ENCODE measurements at regions not wholly inside any gene's neighbourhood (a gene's known extent, or its start where the extent isn't known, plus 50 kb on each side); places are given as distances from the start of the nearest gene placed in this dataset.

- Histone ChIP-seq H3K36me3 (ENCODE audit: control insufficient read depth in 1 of 2, insufficient read depth in 2 of 2, low read length in 1 of 2) (no peaks in the 10 kb centered on the region), H3K27ac (ENCODE audit: low read depth in 1 of 2, low read length in 2 of 2) (no peak overlapping the region), H3K9me3 (ENCODE audit: control insufficient read depth, low read length) (no peaks in the 10 kb centered on the region), H3K4me3 (ENCODE audit: low read length in 2 of 2) (no peak overlapping the region), H3K4me1 (ENCODE audit: control insufficient read depth in 1 of 2, insufficient read depth in 2 of 2, low read length in 2 of 2) (peaks cover 0 to 5% of the 10 kb centered on the region in 2 donors), H3K27me3 (ENCODE audit: control insufficient read depth in 1 of 2, insufficient read depth in 2 of 2, low read length in 1 of 2) (no peaks in the 10 kb centered on the region)
- ATAC-seq (ENCODE audit: low FRiP score) (no peak), DNase-seq (no peak)
- intact Hi-C loops (cut with DNase I), result no loop called here
- 83 to 90% methylated on average over 1 of the region's 1 CpG for WGBS, 2 donors
Measured at GRCh38 chr12:65636436-65636835, 187.8 kb upstream of the HMGA2 start.

DNA sequence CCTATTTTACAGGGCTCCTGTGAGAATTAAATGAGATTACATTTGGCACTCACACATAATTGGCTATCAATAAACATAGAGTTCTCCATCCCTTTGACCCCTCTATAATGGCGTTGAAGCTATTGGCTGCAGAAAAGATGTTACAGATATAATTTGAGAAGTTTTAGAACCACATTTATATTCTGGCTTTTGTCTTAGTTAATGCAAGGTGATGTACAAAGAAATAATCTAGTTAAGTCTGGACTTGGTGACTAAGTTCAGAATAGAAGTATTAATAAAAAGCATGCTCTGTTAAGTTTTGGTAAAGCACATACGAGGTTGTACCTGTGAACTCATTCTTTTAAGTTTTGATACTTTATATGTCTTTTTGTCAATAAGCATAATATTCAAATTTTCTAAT is 187.1 kb upstream of the HMGA2 start:
- intact Hi-C loops (cut with DNase I), result no loop called here
- H3K4me1 ChIP-seq (ENCODE audit: control insufficient read depth in 1 of 2, insufficient read depth in 2 of 2, low read length in 2 of 2), result peaks cover 0 to 5% of the 10 kb centered on the region in 2 donors
- no peaks in the 10 kb centered on the region for H3K27me3 ChIP-seq (ENCODE audit: control insufficient read depth in 1 of 2, insufficient read depth in 2 of 2, low read length in 1 of 2)
- DNase-seq (no peak), ATAC-seq (ENCODE audit: low FRiP score) (no peak)
- H3K36me3 ChIP-seq (ENCODE audit: control insufficient read depth in 1 of 2, insufficient read depth in 2 of 2, low read length in 1 of 2), result no peaks in the 10 kb centered on the region
- no peak overlapping the region for H3K4me3 ChIP-seq (ENCODE audit: low read length in 2 of 2)
- no peaks in the 10 kb centered on the region for H3K9me3 ChIP-seq (ENCODE audit: control insufficient read depth, low read length)
- WGBS, 2 donors, result 93 to 94% methylated on average over 2 of the region's 2 CpGs
- H3K27ac ChIP-seq (ENCODE audit: low read depth in 1 of 2, low read length in 2 of 2), result no peak overlapping the region

DNA sequence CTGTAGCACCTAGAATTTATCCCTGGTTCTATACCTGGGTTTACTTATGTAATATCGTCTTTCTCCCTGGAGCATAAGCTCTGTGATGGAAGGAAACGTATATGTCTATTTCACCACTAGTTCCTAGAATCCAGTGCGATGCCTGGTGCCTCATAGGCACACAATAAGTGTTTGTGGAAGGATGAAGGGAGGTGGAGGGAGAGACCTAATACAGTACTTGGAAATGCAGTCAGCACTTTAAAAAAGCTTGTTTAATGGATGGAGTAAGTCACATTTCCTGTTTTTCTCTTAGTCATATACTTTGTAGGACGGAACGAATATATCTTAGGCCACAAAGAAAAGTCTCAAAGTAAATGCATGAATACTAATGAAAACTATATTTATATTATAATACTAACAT is 186.5 kb upstream of the HMGA2 start:
- H3K4me3 ChIP-seq (ENCODE audit: low read length in 2 of 2), result no peak overlapping the region
- H3K36me3 ChIP-seq (ENCODE audit: control insufficient read depth in 1 of 2, insufficient read depth in 2 of 2, low read length in 1 of 2), result no peaks in the 10 kb centered on the region
- DNase-seq (no peak), ATAC-seq (ENCODE audit: low FRiP score) (no peak)
- 64 to 69% methylated on average over 5 of the region's 5 CpGs for WGBS, 2 donors
- H3K9me3 ChIP-seq (ENCODE audit: control insufficient read depth, low read length), result no peaks in the 10 kb centered on the region
- peaks cover 0 to 5% of the 10 kb centered on the region in 2 donors for H3K4me1 ChIP-seq (ENCODE audit: control insufficient read depth in 1 of 2, insufficient read depth in 2 of 2, low read length in 2 of 2)
- no peak overlapping the region for H3K27ac ChIP-seq (ENCODE audit: low read depth in 1 of 2, low read length in 2 of 2)
- no peaks in the 10 kb centered on the region for H3K27me3 ChIP-seq (ENCODE audit: control insufficient read depth in 1 of 2, insufficient read depth in 2 of 2, low read length in 1 of 2)
- intact Hi-C loops (cut with DNase I), result no loop called here

GRCh38 chr12:65638324-65638723 is 186.0 kb upstream of the HMGA2 start:
- intact Hi-C loops (cut with DNase I), result no loop called here

DNA sequence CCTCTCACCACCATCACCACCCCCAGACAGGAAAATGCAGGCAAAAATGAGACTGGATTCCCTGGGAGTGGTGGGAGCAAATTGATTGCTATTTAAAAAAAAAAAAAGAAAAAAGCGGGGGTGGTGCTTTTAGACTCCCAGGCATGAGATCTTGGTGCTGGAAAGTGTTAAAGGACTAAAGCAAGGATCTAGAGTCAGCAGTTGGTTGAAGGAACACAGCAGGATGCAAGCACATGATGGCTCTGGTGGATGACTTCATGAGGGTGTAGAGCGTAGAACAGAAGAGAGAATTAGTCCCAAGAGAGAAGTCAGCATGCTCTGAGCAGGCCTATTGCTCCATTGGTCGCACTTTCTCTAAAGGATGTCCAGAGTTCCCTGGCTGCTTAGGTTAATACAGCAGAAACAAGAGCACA is 183.8 kb upstream of the HMGA2 start:
- Histone ChIP-seq H3K9me3 (ENCODE audit: control insufficient read depth, low read length) (no peaks in the 10 kb centered on the region), H3K36me3 (ENCODE audit: control insufficient read depth in 1 of 2, insufficient read depth in 2 of 2, low read length in 1 of 2) (no peaks in the 10 kb centered on the region), H3K4me1 (ENCODE audit: control insufficient read depth in 1 of 2, insufficient read depth in 2 of 2, low read length in 2 of 2) (no peaks in the 10 kb centered on the region), H3K4me3 (ENCODE audit: low read length in 2 of 2) (no peak overlapping the region), H3K27ac (ENCODE audit: low read depth in 1 of 2, low read length in 2 of 2) (no peak overlapping the region), H3K27me3 (ENCODE audit: control insufficient read depth in 1 of 2, insufficient read depth in 2 of 2, low read length in 1 of 2) (no peaks in the 10 kb centered on the region)
- intact Hi-C loops (cut with DNase I), result no loop called here
- no peak for ATAC-seq (ENCODE audit: low FRiP score)
- 86 to 87% methylated on average over 3 of the region's 3 CpGs for WGBS, 2 donors
- no peak for DNase-seq

More at GRCh38 chr12:65638324-65638723, 186.0 kb upstream of the HMGA2 start:
- ATAC-seq (ENCODE audit: low FRiP score) (no peak), DNase-seq (no peak)
- H3K36me3 ChIP-seq (ENCODE audit: control insufficient read depth in 1 of 2, insufficient read depth in 2 of 2, low read length in 1 of 2), result no peaks in the 10 kb centered on the region
- no peak overlapping the region for H3K27ac ChIP-seq (ENCODE audit: low read depth in 1 of 2, low read length in 2 of 2)
- H3K9me3 ChIP-seq (ENCODE audit: control insufficient read depth, low read length), result no peaks in the 10 kb centered on the region
- peaks cover 0 to 5% of the 10 kb centered on the region in 2 donors for H3K4me1 ChIP-seq (ENCODE audit: control insufficient read depth in 1 of 2, insufficient read depth in 2 of 2, low read length in 2 of 2)
- H3K27me3 ChIP-seq (ENCODE audit: control insufficient read depth in 1 of 2, insufficient read depth in 2 of 2, low read length in 1 of 2), result no peaks in the 10 kb centered on the region
- H3K4me3 ChIP-seq (ENCODE audit: low read length in 2 of 2), result no peak overlapping the region

GRCh38 chr12:65642061-65642661 is 182.1 kb upstream of the HMGA2 start:
- Histone ChIP-seq H3K27ac (ENCODE audit: low read depth in 1 of 2, low read length in 2 of 2) (no peak overlapping the region), H3K9me3 (ENCODE audit: control insufficient read depth, low read length) (no peaks in the 10 kb centered on the region), H3K4me3 (ENCODE audit: low read length in 2 of 2) (no peak overlapping the region), H3K27me3 (ENCODE audit: control insufficient read depth in 1 of 2, insufficient read depth in 2 of 2, low read length in 1 of 2) (no peaks in the 10 kb centered on the region), H3K36me3 (ENCODE audit: control insufficient read depth in 1 of 2, insufficient read depth in 2 of 2, low read length in 1 of 2) (no peaks in the 10 kb centered on the region), H3K4me1 (ENCODE audit: control insufficient read depth in 1 of 2, insufficient read depth in 2 of 2, low read length in 2 of 2) (no peaks in the 10 kb centered on the region)
- DNase-seq (no peak), ATAC-seq (ENCODE audit: low FRiP score) (no peak)
- intact Hi-C loops (cut with DNase I), result no loop called here
- 93 to 94% methylated on average over 5 of the region's 5 CpGs for WGBS, 2 donors

DNA sequence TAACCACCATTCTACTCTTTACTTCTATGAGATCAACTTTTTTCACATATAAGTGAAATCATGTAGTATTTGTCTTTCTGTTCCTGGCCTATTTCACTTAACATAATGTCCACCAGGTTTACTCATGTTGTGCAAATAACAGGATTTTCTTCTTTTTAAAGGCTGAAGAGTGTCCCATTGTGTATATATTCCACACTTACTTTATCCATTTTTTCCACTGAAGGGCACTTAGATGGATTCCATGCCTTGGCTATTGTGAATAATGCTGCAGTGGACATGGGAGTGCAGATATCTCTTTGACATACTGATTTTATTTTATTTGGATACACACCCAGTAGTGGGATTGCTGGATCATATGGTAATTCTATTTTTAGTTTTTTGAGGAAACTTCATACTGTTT is 181.1 kb upstream of the HMGA2 start:
- intact Hi-C loops (cut with DNase I), result no loop called here
- H3K4me1 ChIP-seq (ENCODE audit: control insufficient read depth in 1 of 2, insufficient read depth in 2 of 2, low read length in 2 of 2), result no peaks in the 10 kb centered on the region
- H3K36me3 ChIP-seq (ENCODE audit: control insufficient read depth in 1 of 2, insufficient read depth in 2 of 2, low read length in 1 of 2), result no peaks in the 10 kb centered on the region
- H3K4me3 ChIP-seq (ENCODE audit: low read length in 2 of 2), result no peak overlapping the region
- no peak overlapping the region for H3K27ac ChIP-seq (ENCODE audit: low read depth in 1 of 2, low read length in 2 of 2)
- no peak for ATAC-seq (ENCODE audit: low FRiP score)
- no peaks in the 10 kb centered on the region for H3K9me3 ChIP-seq (ENCODE audit: control insufficient read depth, low read length)
- DNase-seq, result no peak
- no peaks in the 10 kb centered on the region for H3K27me3 ChIP-seq (ENCODE audit: control insufficient read depth in 1 of 2, insufficient read depth in 2 of 2, low read length in 1 of 2)

GRCh38 chr12:65643595-65644386 is 180.5 kb upstream of the HMGA2 start:
- Histone ChIP-seq H3K27ac (ENCODE audit: low read depth in 1 of 2, low read length in 2 of 2) (no peak overlapping the region), H3K9me3 (ENCODE audit: control insufficient read depth, low read length) (no peaks in the 10 kb centered on the region), H3K4me1 (ENCODE audit: control insufficient read depth in 1 of 2, insufficient read depth in 2 of 2, low read length in 2 of 2) (no peaks in the 10 kb centered on the region), H3K27me3 (ENCODE audit: control insufficient read depth in 1 of 2, insufficient read depth in 2 of 2, low read length in 1 of 2) (no peaks in the 10 kb centered on the region), H3K4me3 (ENCODE audit: low read length in 2 of 2) (no peak overlapping the region), H3K36me3 (ENCODE audit: control insufficient read depth in 1 of 2, insufficient read depth in 2 of 2, low read length in 1 of 2) (no peaks in the 10 kb centered on the region)
- intact Hi-C loops (cut with DNase I), result no loop called here
- DNase-seq (no peak), ATAC-seq (ENCODE audit: low FRiP score) (no peak)
- 74 to 75% methylated on average over 3 of the region's 3 CpGs for WGBS, 2 donors

- Histone ChIP-seq H3K27ac (ENCODE audit: low read depth in 1 of 2, low read length in 2 of 2) (no peak overlapping the region), H3K27me3 (ENCODE audit: control insufficient read depth in 1 of 2, insufficient read depth in 2 of 2, low read length in 1 of 2) (no peaks in the 10 kb centered on the region), H3K4me1 (ENCODE audit: control insufficient read depth in 1 of 2, insufficient read depth in 2 of 2, low read length in 2 of 2) (no peaks in the 10 kb centered on the region), H3K9me3 (ENCODE audit: control insufficient read depth, low read length) (no peaks in the 10 kb centered on the region), H3K36me3 (ENCODE audit: control insufficient read depth in 1 of 2, insufficient read depth in 2 of 2, low read length in 1 of 2) (no peaks in the 10 kb centered on the region), H3K4me3 (ENCODE audit: low read length in 2 of 2) (no peak overlapping the region)
- DNase-seq (no peak), ATAC-seq (ENCODE audit: low FRiP score) (no peak)
- intact Hi-C loops (cut with DNase I), result no loop called here
- WGBS, 2 donors, result 95% methylated on average over 11 of the region's 11 CpGs
Measured at GRCh38 chr12:65646127-65646643, 178.1 kb upstream of the HMGA2 start.
